Pancreas (tissue), 10 donors: ENCODE measurements at regions not wholly inside any gene's neighbourhood (a gene's known extent, or its start where the extent isn't known, plus 50 kb on each side); places are given as distances from the start of the nearest gene placed in this dataset.

Source experiments
- ATAC-seq, 4 donors: fragments of 200-7000 bp; cut with Tn5 transposase; one replicate each; pipeline versions ENCODE4 v1.8.0 to v1.9.1; 2020; ENCODE audit warnings: mild to moderate bottlenecking in 4 of 4, moderate library complexity in 4 of 4
- DNase-seq, 6 donors: peaks; one replicate each; pipeline ENCODE4 v3.0.0-alpha.2; 2020
- FAIRE-seq: peaks from 2 replicates; lab custom pipeline; 2012; peaks lifted over from hg19 to GRCh38; lab: Jason Lieb, UNC
- H3K27ac ChIP-seq, 4 donors: fragments of 200-600 bp; sonication (generic); 1 replicate in 3 of 4; 2 replicates in 1 of 4; pipeline versions ENCODE4 v1.5.0 to v1.8.0; 2020
- H3K27me3 ChIP-seq, 4 donors: fragments of 200-600 bp; one replicate each; pipeline ENCODE4 v1.8.0; 2021
- H3K36me3 ChIP-seq, 3 donors: fragments of 200-600 bp; sonication (generic) in 1 of 3; one replicate each; pipeline versions ENCODE4 v1.5.0 to v1.8.0; 2020 to 2021
- H3K4me1 ChIP-seq, 3 donors: fragments of 200-600 bp; one replicate each; pipeline ENCODE4 v1.8.0; 2021
- H3K4me3 ChIP-seq, 4 donors: fragments of 200-600 bp; sonication (generic) in 2 of 4; one replicate each; pipeline versions ENCODE4 v1.5.0 to v1.8.0; 2020 to 2021
- H3K9me3 ChIP-seq, 4 donors: fragments of 200-600 bp; one replicate each; pipeline ENCODE4 v1.8.0; 2021
- WGBS, 2 donors: extraction: QIAGEN DNeasy Blood & Tissue Kit; methylation state at CpG; one replicate each; pipeline ENCODE4 v1.1.7; 2013; 5-methylcytosine and 5-hydroxymethylcytosine counted together
- intact Hi-C, 3 donors: fragments of 100-400 bp; cut with DNase I; formaldehyde crosslinking; loops; one replicate each; pipeline versions ENCODE4 v1.11.1 to v1.14.2; 2022
- TF ChIP-seq, protein P1 (sequence below), 4 donors: fragments of 200-600 bp; sonication (generic) in 3 of 4; IDR thresholded peaks; one replicate each; pipeline versions ENCODE4 v1.5.0 to v1.8.0; 2021; ENCODE audit warnings: antibody characterized with exemption in 4 of 4
- donor health status: healthy with polysubstance abuse.
- donor health status: DM: no; HTN: no; CAD: no; lungs with moderate emphysema.
- donor health status: DM: no; HTN: no; CAD: no.
- donor health status: control.
- donor health status: control.
- donor health status: Bipolar disorder and iron deficiency.
- donor health status: DM: yes; HTN: yes; CAD: no.
- donor health status: DM: no; HTN: no; CAD: no.
- donor health status: DM: no; HTN: no; CAD: no.
- donor health status: DM: yes; HTN: yes; CAD: no.

DNA sequence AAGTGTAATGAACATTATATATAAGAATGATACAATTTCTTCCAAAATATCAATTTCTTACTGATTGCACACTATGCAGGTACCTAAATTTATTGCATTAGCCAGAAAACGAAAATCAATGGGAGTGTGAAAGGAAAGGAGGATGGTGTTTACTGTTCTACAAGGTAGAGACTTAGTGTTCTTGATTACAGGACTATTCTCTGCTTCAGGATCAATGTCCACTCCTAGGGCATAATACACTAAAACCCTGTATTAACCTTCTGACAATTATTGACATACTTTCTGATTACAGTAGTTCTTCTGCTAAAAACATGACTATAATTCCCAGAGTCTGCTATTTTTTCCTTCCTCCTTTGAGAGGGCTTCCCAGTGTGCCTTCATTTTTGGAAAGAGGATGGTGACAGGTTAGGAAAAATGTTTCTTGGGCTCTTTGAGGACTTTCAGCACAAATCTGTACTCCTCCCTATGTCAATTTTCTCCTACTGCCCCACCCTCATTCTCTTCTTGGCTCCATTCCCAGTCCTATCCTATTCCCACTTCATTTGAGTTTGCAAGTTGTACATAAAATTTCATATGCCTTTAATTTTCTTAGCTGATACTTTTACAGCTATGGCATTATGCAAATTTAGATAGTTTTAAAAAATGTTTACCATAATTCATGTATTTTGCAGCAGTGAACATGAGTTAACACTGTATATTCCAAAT, 278.9 kb downstream of the CENPW start:
- DNase-seq: no peak
- no peaks in the 10 kb centered on the region for H3K9me3 ChIP-seq
- H3K36me3 ChIP-seq: no peaks in the 10 kb centered on the region
- intact Hi-C loops: no loop called here
- FAIRE-seq: no peak
- ATAC-seq: no peak
- WGBS, 2 donors: 19 to 47% methylated on average over 1 of the region's 1 CpG
- no peak overlapping the region for H3K4me3 ChIP-seq
- H3K27me3 ChIP-seq: no peaks in the 10 kb centered on the region
- no peak overlapping the region for H3K27ac ChIP-seq
- no peaks in the 10 kb centered on the region for H3K4me1 ChIP-seq
- TF ChIP-seq, protein P1, sequence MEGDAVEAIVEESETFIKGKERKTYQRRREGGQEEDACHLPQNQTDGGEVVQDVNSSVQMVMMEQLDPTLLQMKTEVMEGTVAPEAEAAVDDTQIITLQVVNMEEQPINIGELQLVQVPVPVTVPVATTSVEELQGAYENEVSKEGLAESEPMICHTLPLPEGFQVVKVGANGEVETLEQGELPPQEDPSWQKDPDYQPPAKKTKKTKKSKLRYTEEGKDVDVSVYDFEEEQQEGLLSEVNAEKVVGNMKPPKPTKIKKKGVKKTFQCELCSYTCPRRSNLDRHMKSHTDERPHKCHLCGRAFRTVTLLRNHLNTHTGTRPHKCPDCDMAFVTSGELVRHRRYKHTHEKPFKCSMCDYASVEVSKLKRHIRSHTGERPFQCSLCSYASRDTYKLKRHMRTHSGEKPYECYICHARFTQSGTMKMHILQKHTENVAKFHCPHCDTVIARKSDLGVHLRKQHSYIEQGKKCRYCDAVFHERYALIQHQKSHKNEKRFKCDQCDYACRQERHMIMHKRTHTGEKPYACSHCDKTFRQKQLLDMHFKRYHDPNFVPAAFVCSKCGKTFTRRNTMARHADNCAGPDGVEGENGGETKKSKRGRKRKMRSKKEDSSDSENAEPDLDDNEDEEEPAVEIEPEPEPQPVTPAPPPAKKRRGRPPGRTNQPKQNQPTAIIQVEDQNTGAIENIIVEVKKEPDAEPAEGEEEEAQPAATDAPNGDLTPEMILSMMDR (IDR thresholded peaks at IDR 0.05): no peak

DNA sequence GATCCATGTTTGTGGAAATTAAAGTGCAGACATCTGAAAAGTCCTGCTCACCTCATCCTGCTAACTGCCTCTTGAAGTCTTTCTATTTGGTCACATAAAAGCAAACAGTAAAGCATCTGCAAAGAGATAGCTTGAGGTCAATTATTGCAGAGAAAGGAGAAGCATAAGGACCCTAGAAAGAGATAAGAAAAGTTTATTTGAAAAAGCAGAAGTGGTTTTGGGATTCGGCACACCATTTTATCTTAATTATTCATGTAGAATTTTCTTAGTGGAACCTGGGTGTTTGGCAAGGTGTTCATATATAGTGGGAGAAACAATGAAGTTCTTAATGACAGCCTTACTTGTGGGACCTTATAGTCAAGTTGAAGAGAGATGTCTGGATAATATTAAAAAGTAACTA, 280.8 kb downstream of the CENPW start:
- no peak for FAIRE-seq

DNA sequence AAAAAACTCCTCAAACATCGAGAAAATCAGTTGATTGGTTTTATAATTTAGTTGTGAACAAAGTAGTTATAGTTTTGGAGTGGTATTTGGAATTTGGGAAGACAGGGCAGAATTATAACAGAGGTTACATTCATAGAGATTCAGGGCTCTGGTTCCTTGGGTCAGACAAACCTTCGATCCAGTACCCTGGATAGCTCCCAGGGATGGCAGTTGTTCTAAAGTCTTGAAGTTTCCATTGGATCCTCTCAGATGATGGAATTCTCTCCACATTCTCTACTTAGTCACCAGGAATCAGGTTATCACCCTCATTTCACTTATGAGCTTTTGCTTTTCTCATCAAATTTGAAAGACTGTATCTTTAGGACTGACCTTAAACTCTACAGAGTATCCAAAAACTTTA, 285.1 kb downstream of the CENPW start:
- H3K27ac ChIP-seq: no peak overlapping the region
- intact Hi-C loops: no loop called here
- no peaks in the 10 kb centered on the region for H3K27me3 ChIP-seq
- ATAC-seq (no peak), FAIRE-seq (no peak), DNase-seq (no peak)
- H3K36me3 ChIP-seq: no peaks in the 10 kb centered on the region
- WGBS, 2 donors: 55 to 62% methylated on average over 2 of the region's 2 CpGs
- no peak overlapping the region for H3K4me3 ChIP-seq
- no peaks in the 10 kb centered on the region for H3K9me3 ChIP-seq
- no peaks in the 10 kb centered on the region for H3K4me1 ChIP-seq
- TF ChIP-seq, protein P1 (IDR thresholded peaks at IDR 0.05): no peak

More for the DNA sequence above, 280.8 kb downstream of the CENPW start:
- TF ChIP-seq, protein P1 (IDR thresholded peaks at IDR 0.05): no peak
- 54 to 66% methylated on average over 1 of the region's 1 CpG for WGBS, 2 donors
- Histone ChIP-seq H3K9me3 (no peaks in the 10 kb centered on the region), H3K36me3 (no peaks in the 10 kb centered on the region), H3K4me3 (no peak overlapping the region), H3K27ac (no peak overlapping the region), H3K27me3 (no peaks in the 10 kb centered on the region), H3K4me1 (no peaks in the 10 kb centered on the region)
- no peak for DNase-seq
- intact Hi-C loops: no loop called here
- ATAC-seq: no peak

DNA sequence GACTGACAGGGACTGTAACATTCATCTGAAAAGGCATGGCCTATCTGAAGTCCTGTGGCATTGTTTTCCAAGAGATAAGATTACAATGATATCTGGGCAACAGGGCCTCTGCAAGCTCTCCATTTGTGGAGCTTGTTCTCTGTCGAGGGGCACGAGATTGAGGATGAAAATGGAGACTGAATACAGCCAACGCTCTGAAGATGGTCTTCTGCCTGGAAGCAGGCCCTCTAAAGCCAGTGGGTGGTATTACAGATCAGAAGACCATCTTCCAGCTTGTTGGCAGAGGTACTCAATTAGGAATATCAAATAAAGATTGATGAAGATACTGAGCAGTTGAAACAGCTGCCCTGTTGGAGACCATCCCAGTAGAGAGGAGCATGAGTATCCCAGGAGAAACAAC, 288.2 kb downstream of the CENPW start:
- ATAC-seq (no peak), DNase-seq (no peak), FAIRE-seq (no peak)
- Histone ChIP-seq H3K27ac (no peak overlapping the region), H3K9me3 (no peaks in the 10 kb centered on the region), H3K36me3 (no peaks in the 10 kb centered on the region), H3K4me3 (no peak overlapping the region), H3K27me3 (no peaks in the 10 kb centered on the region), H3K4me1 (no peaks in the 10 kb centered on the region)
- WGBS, 2 donors: 12 to 27% methylated on average over 3 of the region's 3 CpGs
- TF ChIP-seq, protein P1 (IDR thresholded peaks at IDR 0.05): no peak
- intact Hi-C loops: no loop called here

DNA sequence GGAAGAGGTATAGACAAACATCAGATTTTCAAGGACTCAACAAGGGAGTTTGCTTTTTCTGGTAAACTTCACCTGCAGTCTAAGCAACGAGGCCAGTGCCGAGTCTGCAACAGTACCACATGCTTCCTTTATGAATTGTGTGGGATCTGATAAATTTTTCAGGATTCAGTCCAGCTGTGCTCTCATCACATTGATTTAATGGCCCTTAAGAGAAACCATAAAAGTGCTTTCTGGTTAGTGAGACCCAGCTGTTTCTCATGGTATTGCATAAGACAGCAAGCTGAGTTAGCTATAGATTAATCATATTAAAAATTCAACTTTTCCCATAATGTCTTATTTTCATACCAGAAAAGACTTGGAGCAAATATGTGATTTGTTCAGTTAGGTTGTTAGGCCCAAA, 291.4 kb downstream of the CENPW start:
- no peak for FAIRE-seq
- Histone ChIP-seq H3K36me3 (no peaks in the 10 kb centered on the region), H3K4me3 (no peak overlapping the region), H3K27ac (no peak overlapping the region), H3K9me3 (no peaks in the 10 kb centered on the region), H3K4me1 (no peaks in the 10 kb centered on the region), H3K27me3 (no peaks in the 10 kb centered on the region)
- ATAC-seq: no peak
- no peak for DNase-seq
- 46 to 69% methylated on average over 2 of the region's 2 CpGs for WGBS, 2 donors
- intact Hi-C loops: no loop called here
- TF ChIP-seq, protein P1 (IDR thresholded peaks at IDR 0.05): no peak
